UCSD-AML1 (cell line): ENCODE measurements at regions not wholly inside any gene's neighbourhood (a gene's known extent, or its start where the extent isn't known, plus 50 kb on each side); places are given as distances from the start of the nearest gene placed in this dataset.
"Not testable (repeated sequence)": the region's sequence is repeated elsewhere in the genome, so short reads cannot be mapped to it uniquely, and the experiment has no call there.

Source experiments
- DNase-seq: peaks from one replicate; lab custom pipeline; 2025; ENCODE audit not compliant: unreplicated experiment; lab: John Stamatoyannopoulos, UW

GRCh38 chr14:98926146-98926545, 345.9 kb downstream of the BCL11B start:
- no peak for DNase-seq

- no peak for DNase-seq
These were observed 345.2 kb downstream of the BCL11B start for GRCh38 chr14:98926801-98927200.

- no peak for DNase-seq
These were observed 344.0 kb downstream of the BCL11B start for GRCh38 chr14:98927986-98928385.

GRCh38 chr14:98928418-98928817, 343.6 kb downstream of the BCL11B start:
- DNase-seq = no peak

- no peak for DNase-seq
These were observed 340.9 kb downstream of the BCL11B start for GRCh38 chr14:98931126-98931525.

- DNase-seq = no peak
These were observed 340.1 kb downstream of the BCL11B start for GRCh38 chr14:98931911-98932310.

GRCh38 chr14:98932431-98933325, 339.3 kb downstream of the BCL11B start:
- DNase-seq = no peak

- DNase-seq = not testable (repeated sequence)
These were observed 337.4 kb downstream of the BCL11B start for GRCh38 chr14:98934569-98934968.

- no peak for DNase-seq
These were observed 336.1 kb downstream of the BCL11B start for GRCh38 chr14:98935921-98936320.

- DNase-seq = no peak
These were observed 335.0 kb downstream of the BCL11B start for GRCh38 chr14:98937021-98937420.

GRCh38 chr14:98937712-98938505, 334.1 kb downstream of the BCL11B start:
- DNase-seq = no peak

GRCh38 chr14:98940693-98941437, 331.1 kb downstream of the BCL11B start:
- no peak for DNase-seq

GRCh38 chr14:98941481-98941880, 330.5 kb downstream of the BCL11B start:
- DNase-seq = no peak

GRCh38 chr14:98943907-98944306, 328.1 kb downstream of the BCL11B start:
- DNase-seq = no peak

GRCh38 chr14:98944989-98945388, 327.0 kb downstream of the BCL11B start:
- DNase-seq = no peak

- DNase-seq = no peak
These were observed 326.1 kb downstream of the BCL11B start for GRCh38 chr14:98945611-98946570.

- DNase-seq = no peak
These were observed 325.1 kb downstream of the BCL11B start for GRCh38 chr14:98946940-98947339.

GRCh38 chr14:98947911-98948595, 323.9 kb downstream of the BCL11B start:
- no peak for DNase-seq

- DNase-seq = no peak
These were observed 322.9 kb downstream of the BCL11B start for GRCh38 chr14:98949051-98949450.
